ENCODE measurements at regions not wholly inside any gene's neighbourhood (a gene's known extent, or its start where the extent isn't known, plus 50 kb on each side); places are given as distances from the start of the nearest gene placed in this dataset.

DNA sequence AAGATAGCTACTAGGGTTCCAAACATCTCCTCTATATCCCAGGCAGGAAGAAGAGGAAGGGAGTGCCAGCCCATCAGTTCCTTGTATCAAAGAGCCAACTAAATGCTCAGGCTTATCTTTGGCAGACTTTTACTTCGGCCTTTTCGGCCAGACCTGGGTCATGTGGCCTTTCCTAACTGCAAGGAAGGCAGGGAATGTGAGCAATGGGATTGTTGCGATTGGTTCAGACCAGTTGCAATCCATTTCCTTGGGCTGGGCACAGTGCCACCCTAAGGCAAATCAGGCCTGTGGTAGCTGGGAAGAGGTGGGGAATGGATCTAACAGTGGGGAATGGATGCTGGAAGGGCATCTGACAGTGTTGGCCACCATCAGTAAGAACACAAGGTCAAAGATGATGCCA lies 109.9 kb downstream of the RPS24 start:
- Mint-ChIP-seq H3K27ac (no peak overlapping the region), H3K9me3 (no peaks in the 10 kb centered on the region), H3K4me3 (no peak overlapping the region), H3K27me3 (no peaks in the 10 kb centered on the region), H3K4me1 (no peaks in the 10 kb centered on the region), H3K36me3 (ENCODE audit: low read depth) (no peaks in the 10 kb centered on the region)
- intact Hi-C loops (cut with micrococcal nuclease) = no loop called here
- DNase-seq = no peak

DNA sequence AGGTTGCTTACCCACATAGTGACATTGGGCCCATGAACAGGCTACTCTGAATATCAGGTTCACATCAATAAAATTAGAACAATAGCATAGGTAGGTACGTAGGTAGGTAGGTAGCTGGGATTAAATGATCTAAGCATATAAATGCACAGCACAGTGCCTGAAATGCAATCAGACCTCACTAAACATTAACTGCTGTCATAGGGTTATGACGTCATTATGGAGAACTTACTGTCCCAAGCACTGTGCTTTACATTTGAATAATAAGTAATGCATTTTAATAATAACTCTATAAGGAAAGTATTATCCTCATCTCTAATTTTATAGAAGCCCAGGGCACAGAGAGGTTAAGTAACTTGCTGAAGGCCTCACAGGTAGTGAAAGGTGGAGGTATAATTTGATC lies 112.5 kb downstream of the RPS24 start:
- intact Hi-C loops (cut with micrococcal nuclease) = no loop called here
- Mint-ChIP-seq H3K9me3 (no peaks in the 10 kb centered on the region), H3K27ac (no peak overlapping the region), H3K27me3 (peaks cover 2% of the 10 kb centered on the region), H3K4me3 (no peak overlapping the region), H3K36me3 (ENCODE audit: low read depth) (no peaks in the 10 kb centered on the region), H3K4me1 (no peaks in the 10 kb centered on the region)
- DNase-seq = no peak

DNA sequence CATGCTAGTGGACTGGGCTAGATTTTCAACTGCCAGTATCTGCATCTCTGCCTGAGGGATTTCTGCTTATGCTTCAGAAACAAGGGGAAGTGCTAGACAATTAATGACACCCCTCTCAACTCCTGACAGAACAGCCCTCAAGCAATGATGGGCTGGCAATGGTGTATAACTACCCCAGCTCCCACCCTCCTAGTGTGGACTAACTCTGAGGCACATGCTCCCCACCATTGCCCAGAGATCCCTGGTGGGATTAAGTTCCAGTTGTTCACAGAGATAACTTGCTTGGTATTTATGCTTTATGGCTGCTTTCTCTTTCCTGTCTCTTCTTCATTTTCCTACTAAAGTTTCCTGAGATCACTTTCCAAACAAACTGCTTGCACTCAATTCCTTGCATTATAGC lies 113.5 kb downstream of the RPS24 start:
- H3K36me3 Mint-ChIP-seq (ENCODE audit: low read depth) = no peaks in the 10 kb centered on the region
- H3K4me1 Mint-ChIP-seq = no peaks in the 10 kb centered on the region
- intact Hi-C loops (cut with micrococcal nuclease) = no loop called here

DNA sequence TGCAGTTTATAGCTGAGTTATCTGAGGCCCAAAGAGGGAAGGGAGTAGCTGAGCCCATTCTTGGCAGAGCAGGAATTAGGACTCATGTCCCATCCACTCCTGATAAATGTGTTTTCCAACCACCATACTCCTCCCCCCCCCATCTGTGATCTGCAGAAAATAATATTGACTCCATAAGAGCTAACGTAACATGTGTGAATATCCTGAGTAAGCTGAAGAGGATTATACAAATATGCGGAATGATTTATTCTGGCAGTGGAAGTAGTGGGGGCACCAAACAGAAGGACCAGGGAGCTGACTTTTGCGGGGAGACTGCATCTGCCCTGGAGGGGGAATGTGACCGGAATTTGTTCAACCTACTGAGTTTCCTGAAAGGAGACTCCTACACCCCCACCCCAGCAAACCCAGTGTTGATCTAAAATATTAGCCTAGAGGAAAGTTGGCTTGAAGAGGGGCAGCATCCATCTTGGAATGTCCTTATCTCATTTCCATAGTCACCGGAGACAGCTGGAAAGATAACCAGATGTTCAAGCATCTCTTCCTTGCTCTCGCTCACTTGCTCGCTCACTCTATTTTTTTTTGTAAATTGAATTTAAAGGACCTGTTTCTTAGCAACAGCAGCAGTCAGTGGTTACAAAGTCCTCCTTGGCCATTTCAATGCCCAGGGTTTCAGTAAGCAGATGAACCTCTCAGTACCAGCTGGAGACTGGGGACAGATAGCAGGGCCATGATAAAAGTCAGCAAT lies 114.7 kb downstream of the RPS24 start:
- no peaks in the 10 kb centered on the region for H3K4me1 Mint-ChIP-seq
- no peaks in the 10 kb centered on the region for H3K36me3 Mint-ChIP-seq (ENCODE audit: low read depth)
- no peaks in the 10 kb centered on the region for H3K9me3 Mint-ChIP-seq
- H3K4me3 Mint-ChIP-seq = no peak overlapping the region
- DNase-seq = no peak
- no peak overlapping the region for H3K27ac Mint-ChIP-seq
- intact Hi-C loops (cut with micrococcal nuclease) = no loop called here
- peaks cover 2% of the 10 kb centered on the region for H3K27me3 Mint-ChIP-seq

More for the DNA sequence above, 113.5 kb downstream of the RPS24 start:
- Mint-ChIP-seq H3K9me3 (no peaks in the 10 kb centered on the region), H3K4me3 (no peak overlapping the region), H3K27me3 (peaks cover 2% of the 10 kb centered on the region), H3K27ac (no peak overlapping the region)
- no peak for DNase-seq

DNA sequence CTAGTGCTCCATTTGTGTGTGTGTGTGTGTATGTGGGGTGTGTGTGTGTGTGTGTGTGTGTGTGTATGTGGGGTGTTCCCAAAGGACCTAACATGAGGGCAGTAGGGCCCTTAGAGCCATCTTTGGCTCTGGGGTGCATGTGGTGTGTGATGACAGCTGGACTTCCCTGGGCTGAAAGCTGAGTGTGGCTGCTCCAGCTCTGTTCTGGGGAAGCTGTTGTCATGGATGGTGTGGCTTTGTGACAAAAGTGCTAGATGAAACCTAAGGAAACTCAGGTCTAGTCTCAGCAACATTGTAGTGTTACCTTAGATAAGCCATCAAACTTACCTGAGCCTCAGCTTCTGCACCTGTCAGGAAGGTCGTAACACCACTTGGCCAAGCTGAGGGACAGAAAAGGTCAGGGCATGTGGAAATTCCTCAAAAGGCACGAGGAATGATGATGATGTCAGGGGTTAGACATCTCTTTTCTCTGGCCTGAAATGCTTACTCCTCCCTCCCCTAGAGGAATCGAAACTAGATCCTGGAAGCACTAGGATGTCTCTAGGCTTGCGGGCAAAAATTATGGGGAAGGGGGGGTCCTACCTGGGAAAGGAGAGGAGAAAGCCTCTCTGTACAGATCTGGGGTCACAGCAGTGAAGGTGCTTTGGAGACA lies 115.4 kb downstream of the RPS24 start:
- no peaks in the 10 kb centered on the region for H3K4me1 Mint-ChIP-seq
- peaks cover 2% of the 10 kb centered on the region for H3K27me3 Mint-ChIP-seq
- H3K36me3 Mint-ChIP-seq (ENCODE audit: low read depth) = no peaks in the 10 kb centered on the region
- intact Hi-C loops (cut with micrococcal nuclease) = no loop called here
- no peak for DNase-seq
- H3K9me3 Mint-ChIP-seq = no peaks in the 10 kb centered on the region
- H3K4me3 Mint-ChIP-seq = no peak overlapping the region
- H3K27ac Mint-ChIP-seq = no peak overlapping the region

DNA sequence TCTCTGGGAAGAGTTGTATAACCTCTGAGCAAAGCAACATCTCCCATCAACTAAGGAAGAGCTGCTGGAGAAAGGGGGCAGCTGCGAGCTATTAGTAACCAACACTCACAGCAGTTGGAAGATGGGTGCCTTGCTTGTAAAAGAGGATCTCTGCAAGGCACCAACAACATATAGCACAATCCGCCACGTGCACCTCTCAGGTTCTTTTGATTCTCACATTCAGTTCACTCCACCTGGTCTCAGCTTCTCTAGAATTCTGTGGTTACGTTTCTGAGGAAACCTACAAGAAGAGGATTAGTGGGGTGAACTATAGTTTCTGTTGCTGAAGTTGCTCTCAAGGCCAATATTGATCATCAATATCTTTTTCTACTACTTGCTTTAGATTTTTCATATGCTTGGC lies 117.1 kb downstream of the RPS24 start:
- Mint-ChIP-seq H3K36me3 (ENCODE audit: low read depth) (no peaks in the 10 kb centered on the region), H3K27me3 (peaks cover 2% of the 10 kb centered on the region)
- intact Hi-C loops (cut with micrococcal nuclease) = no loop called here

DNA sequence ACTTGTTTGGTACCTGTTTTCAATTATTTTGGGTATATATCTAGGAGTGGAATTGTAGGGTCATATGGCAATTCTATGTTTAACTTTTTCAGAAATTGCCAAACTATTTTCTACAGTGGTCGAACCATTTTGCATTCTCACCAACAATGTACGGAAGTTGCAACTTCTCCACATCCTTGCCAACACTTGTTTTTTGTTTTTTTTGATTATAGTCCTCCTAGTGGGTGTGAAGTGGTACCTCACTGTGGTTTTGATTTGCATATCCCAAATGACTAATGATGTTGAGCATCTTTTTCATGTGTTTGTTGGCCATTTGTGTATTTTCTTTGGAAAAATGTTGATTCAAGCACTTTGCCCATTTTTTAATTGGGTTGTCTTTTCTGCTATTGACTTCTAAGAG lies 122.1 kb downstream of the RPS24 start:
- no peak overlapping the region for H3K27ac Mint-ChIP-seq
- no peaks in the 10 kb centered on the region for H3K36me3 Mint-ChIP-seq (ENCODE audit: low read depth)
- H3K9me3 Mint-ChIP-seq = no peaks in the 10 kb centered on the region
- H3K4me3 Mint-ChIP-seq = no peak overlapping the region
- no peaks in the 10 kb centered on the region for H3K4me1 Mint-ChIP-seq
- intact Hi-C loops (cut with micrococcal nuclease) = no loop called here
- DNase-seq = no peak
- peaks cover 2% of the 10 kb centered on the region for H3K27me3 Mint-ChIP-seq

More for the DNA sequence above, 117.1 kb downstream of the RPS24 start:
- Mint-ChIP-seq H3K4me1 (no peaks in the 10 kb centered on the region), H3K9me3 (no peaks in the 10 kb centered on the region), H3K4me3 (no peak overlapping the region), H3K27ac (no peak overlapping the region)
- no peak for DNase-seq

DNA sequence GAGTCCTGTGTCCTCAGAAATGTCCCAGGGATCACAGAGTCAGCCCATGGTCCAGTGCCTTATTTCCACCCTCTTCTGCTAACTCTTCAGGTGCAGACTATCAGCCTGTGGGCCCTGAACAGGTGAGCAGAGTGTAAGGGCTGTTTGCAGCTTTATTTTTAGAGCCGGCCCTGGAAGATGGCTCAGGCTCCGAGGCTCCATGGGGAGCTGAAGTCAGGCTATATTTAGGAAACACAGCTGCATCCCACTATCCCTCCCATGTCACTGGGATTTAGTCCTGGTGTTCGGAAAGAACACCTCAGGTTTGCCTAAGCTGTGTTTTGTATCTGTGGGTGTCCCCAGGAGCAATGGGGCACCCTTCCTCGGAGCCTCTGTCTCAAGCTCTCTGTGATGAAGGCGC lies 126.9 kb downstream of the RPS24 start:
- H3K27me3 Mint-ChIP-seq = peaks cover 2% of the 10 kb centered on the region
- no peaks in the 10 kb centered on the region for H3K36me3 Mint-ChIP-seq (ENCODE audit: low read depth)
- DNase-seq = no peak
- H3K4me3 Mint-ChIP-seq = no peak overlapping the region
- H3K27ac Mint-ChIP-seq = no peak overlapping the region
- H3K9me3 Mint-ChIP-seq = no peaks in the 10 kb centered on the region
- no peaks in the 10 kb centered on the region for H3K4me1 Mint-ChIP-seq
- intact Hi-C loops (cut with micrococcal nuclease) = no loop called here

DNA sequence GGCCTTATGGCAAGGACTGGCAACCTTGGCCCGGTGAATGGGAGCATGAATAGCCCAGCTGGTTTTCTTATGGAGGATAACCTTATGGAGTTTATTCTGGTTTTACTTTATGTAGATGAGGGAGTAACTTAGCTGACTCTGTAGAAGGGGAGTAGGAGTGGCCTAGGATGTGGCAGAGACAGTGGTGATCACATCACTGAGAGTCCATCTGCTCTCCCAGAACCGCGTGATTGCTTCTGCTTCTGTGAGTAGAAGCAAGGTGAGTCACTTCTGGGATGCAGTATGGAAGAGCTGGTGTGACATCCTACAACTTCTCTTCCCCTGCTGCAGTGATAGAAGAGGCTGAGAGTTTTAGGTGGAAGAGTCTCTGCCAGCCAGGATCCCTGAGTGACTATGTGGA lies 129.2 kb downstream of the RPS24 start:
- intact Hi-C loops (cut with micrococcal nuclease) = no loop called here

DNA sequence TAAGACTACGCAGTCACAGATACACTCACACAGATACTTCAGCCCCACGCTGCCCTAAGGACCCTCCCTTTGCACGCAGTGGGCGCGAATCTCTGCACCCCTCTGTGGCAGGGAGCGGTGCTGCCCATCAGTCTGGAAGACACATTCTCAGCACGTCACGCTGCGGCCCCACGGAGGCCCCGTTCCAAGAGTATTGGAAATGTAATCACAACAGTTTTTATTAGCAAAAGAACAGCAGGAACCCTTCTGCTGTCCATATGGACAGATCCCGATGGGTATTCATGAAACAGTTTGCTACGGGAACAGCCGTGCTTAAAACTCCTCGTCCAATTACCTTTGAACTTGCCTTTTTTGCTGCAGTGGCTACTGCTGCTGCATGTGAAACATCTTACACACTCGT lies 131.0 kb downstream of the RPS24 start:
- DNase-seq = no peak
- H3K9me3 Mint-ChIP-seq = no peaks in the 10 kb centered on the region
- no peaks in the 10 kb centered on the region for H3K36me3 Mint-ChIP-seq (ENCODE audit: low read depth)
- H3K27ac Mint-ChIP-seq = no peak overlapping the region
- peaks cover 7% of the 10 kb centered on the region for H3K27me3 Mint-ChIP-seq
- intact Hi-C loops (cut with micrococcal nuclease) = no loop called here
- no peaks in the 10 kb centered on the region for H3K4me1 Mint-ChIP-seq
- no peak overlapping the region for H3K4me3 Mint-ChIP-seq

More for the DNA sequence above, 129.2 kb downstream of the RPS24 start:
- no peak for DNase-seq
- no peak overlapping the region for H3K4me3 Mint-ChIP-seq
- no peaks in the 10 kb centered on the region for H3K4me1 Mint-ChIP-seq
- peaks cover 2% of the 10 kb centered on the region for H3K27me3 Mint-ChIP-seq
- no peaks in the 10 kb centered on the region for H3K36me3 Mint-ChIP-seq (ENCODE audit: low read depth)
- no peaks in the 10 kb centered on the region for H3K9me3 Mint-ChIP-seq
- H3K27ac Mint-ChIP-seq = no peak overlapping the region

DNA sequence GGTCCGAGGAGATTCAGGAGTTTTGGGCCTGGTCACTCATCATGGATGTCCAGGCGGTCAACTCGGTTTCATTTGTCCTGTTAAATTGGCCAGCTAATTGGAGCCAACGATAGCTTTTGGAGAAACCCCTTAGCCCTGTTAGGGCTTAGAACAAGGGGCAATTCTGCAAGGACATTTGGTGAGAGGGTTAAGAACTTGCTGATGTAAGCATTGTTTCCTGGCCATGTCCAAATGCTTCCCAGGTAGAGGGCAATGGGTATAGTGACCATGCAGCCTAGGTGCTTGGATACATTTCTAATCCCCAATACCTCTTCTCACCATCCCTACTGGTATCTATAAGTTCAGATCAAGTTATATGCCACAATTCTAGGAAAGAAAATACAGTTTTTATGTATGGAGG lies 131.5 kb downstream of the RPS24 start:
- no peak overlapping the region for H3K27ac Mint-ChIP-seq
- H3K9me3 Mint-ChIP-seq = no peaks in the 10 kb centered on the region
- H3K4me3 Mint-ChIP-seq = no peak overlapping the region
- H3K27me3 Mint-ChIP-seq = peaks cover 5% of the 10 kb centered on the region
- no peaks in the 10 kb centered on the region for H3K4me1 Mint-ChIP-seq
- intact Hi-C loops (cut with micrococcal nuclease) = no loop called here
- no peaks in the 10 kb centered on the region for H3K36me3 Mint-ChIP-seq (ENCODE audit: low read depth)
- no peak for DNase-seq

DNA sequence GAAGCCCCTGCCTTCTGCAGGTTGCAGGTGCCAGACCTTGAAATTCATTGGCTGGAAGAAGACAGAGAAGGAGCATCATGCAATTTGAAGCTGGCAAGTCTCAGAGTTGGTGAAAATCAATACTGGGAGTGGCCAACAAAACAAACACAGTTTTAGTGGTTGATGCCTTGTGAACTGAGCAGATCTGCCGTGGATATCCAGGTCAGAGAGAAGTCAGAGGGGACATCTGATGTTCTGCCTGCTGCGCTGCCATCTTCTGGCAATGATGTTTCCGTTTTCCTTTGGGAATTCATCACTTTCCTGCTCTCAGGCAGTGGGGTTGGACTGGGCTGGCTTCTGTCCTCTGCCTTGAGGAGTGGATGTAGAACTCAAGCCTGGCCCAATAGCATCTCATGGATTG lies 132.0 kb downstream of the RPS24 start:
- no peaks in the 10 kb centered on the region for H3K36me3 Mint-ChIP-seq (ENCODE audit: low read depth)
- H3K4me1 Mint-ChIP-seq = no peaks in the 10 kb centered on the region
- no peak overlapping the region for H3K4me3 Mint-ChIP-seq
- H3K27ac Mint-ChIP-seq = no peak overlapping the region
- H3K9me3 Mint-ChIP-seq = no peaks in the 10 kb centered on the region
- H3K27me3 Mint-ChIP-seq = peaks cover 5% of the 10 kb centered on the region
- DNase-seq = no peak
- intact Hi-C loops (cut with micrococcal nuclease) = no loop called here

DNA sequence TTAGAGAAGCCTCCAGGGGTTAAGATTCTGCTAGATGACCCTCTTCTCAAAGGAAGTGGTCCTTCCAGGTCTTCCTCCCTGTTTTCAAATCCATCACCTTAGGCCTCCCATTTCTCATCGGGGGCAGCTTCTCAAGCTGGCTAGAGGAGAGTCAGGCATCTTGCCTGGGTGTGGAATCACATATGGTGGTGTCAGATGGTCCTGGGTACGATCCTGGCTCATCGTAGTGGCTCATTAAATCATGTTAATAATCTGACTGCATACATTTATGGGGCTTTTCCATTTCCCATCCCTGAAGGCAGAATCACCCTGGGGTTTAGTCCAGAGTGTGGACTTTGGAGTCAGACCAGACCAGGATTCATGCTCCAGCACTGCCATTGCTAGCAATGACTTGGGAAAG lies 132.6 kb downstream of the RPS24 start:
- Mint-ChIP-seq H3K4me1 (no peaks in the 10 kb centered on the region), H3K36me3 (ENCODE audit: low read depth) (no peaks in the 10 kb centered on the region), H3K4me3 (no peak overlapping the region), H3K9me3 (no peaks in the 10 kb centered on the region), H3K27ac (no peak overlapping the region), H3K27me3 (peaks cover 5% of the 10 kb centered on the region)
- intact Hi-C loops (cut with micrococcal nuclease) = no loop called here
- no peak for DNase-seq

DNA sequence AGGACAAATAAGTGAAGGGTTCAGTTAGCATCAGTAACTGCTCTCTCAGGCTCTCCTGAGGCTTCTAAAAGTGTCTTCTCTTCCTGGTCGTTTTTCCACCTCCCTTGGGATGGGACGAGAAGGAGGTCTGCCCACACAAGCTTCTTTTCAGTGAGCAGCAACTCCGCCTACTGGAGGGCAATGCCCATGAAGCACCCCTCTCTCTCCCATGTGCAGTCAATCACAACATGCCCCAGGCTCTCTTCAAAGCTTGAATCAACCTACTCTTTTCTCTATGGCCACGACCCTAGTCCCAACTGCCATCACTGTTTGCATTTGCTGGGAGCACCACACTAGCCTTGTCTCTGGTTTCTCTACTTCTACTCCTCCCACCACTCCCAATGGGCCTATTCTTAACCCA lies 135.6 kb downstream of the RPS24 start:
- no peak for DNase-seq
- Mint-ChIP-seq H3K4me1 (no peaks in the 10 kb centered on the region), H3K27ac (no peak overlapping the region), H3K4me3 (no peak overlapping the region), H3K36me3 (ENCODE audit: low read depth) (no peaks in the 10 kb centered on the region), H3K27me3 (peaks cover 7% of the 10 kb centered on the region), H3K9me3 (no peaks in the 10 kb centered on the region)
- intact Hi-C loops (cut with micrococcal nuclease) = no loop called here

DNA sequence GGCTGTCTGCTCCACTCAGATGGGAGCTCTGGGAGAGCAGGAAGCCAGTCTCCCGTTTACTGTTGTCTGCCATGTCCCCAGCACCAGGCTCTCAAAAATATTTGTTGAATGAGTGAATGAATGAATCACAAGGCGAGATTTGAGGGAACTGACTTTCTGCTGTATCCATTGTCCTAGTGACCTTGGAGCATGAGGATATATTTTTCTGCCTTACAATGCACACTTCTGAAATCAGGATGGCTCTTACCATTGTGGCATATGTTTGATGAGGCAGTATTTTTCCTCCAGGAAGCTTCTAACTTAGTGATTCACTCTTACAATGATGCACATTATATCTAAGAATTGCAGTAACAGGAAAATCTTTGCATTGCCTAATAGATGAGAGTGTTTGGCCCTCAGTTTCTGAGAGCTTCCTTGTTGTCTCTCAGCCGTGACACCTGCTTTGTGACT lies 136.4 kb downstream of the RPS24 start:
- no peaks in the 10 kb centered on the region for H3K4me1 Mint-ChIP-seq
- peaks cover 8% of the 10 kb centered on the region for H3K27me3 Mint-ChIP-seq
- no peak for DNase-seq
- intact Hi-C loops (cut with micrococcal nuclease) = no loop called here
- no peaks in the 10 kb centered on the region for H3K9me3 Mint-ChIP-seq
- H3K36me3 Mint-ChIP-seq (ENCODE audit: low read depth) = no peaks in the 10 kb centered on the region
- H3K27ac Mint-ChIP-seq = no peak overlapping the region
- H3K4me3 Mint-ChIP-seq = no peak overlapping the region

All from activated CD4-positive, alpha-beta T cell treated with anti-CD3 and anti-CD28 coated beads, Interleukin-2, amount 10 ng/mL, durations not matched to agents 24 days and 14 days (primary cell).